ENCODE measurements at regions not wholly inside any gene's neighbourhood (a gene's known extent, or its start where the extent isn't known, plus 50 kb on each side); places are given as distances from the start of the nearest gene placed in this dataset.

GRCh38 chrX:106479920-106480319 lies 131.9 kb upstream of the RADX start:
- no peaks in the 10 kb centered on the region for H3K4me1 ChIP-seq (ENCODE audit: control insufficient read depth in 1 of 2, insufficient read depth in 2 of 2, low read length in 2 of 2)
- ATAC-seq = no peak
- POLR2A ChIA-PET = no interaction called here
- H3K36me3 ChIP-seq (ENCODE audit: control insufficient read depth in 1 of 2, insufficient read depth in 2 of 2, low read length in 2 of 2) = no peaks in the 10 kb centered on the region
- intact Hi-C loops (cut with micrococcal nuclease) = loop anchor here (5.0 kb wide), 1 partner anchor 272 kb away; no protein-coding TSS in a partner anchor
- RAD21 ChIA-PET (ENCODE audit: low non-redundant PET in 1 of 2, low total read pairs in 2 of 2, uncharacterized antibody in 2 of 2, unreplicated experiment in 2 of 2) = no interaction called here
- CTCF ChIA-PET = no interaction called here
- no peaks in the 10 kb centered on the region for H4K20me1 ChIP-seq (ENCODE audit: insufficient read depth)
- H3K9me3 ChIP-seq (ENCODE audit: control insufficient read depth in 1 of 2, insufficient read depth in 1 of 2, low read depth in 1 of 2, low read length in 2 of 2) = no peaks in the 10 kb centered on the region
- no peaks in the 10 kb centered on the region for H3K79me2 ChIP-seq (ENCODE audit: insufficient read depth, low read length)
- H3K27ac ChIP-seq (ENCODE audit: low read depth, low read length) = no peak overlapping the region
- H3K4me3 ChIP-seq (replicated peaks in 1 of 2; ENCODE audit: low read depth in 1 of 2, low read length in 2 of 2) = no peak overlapping the region
- no peak for DNase-seq (ENCODE audit: low read depth, low spot score)
- TF ChIP-seq SRF (IDR thresholded peaks at IDR 0.05; ENCODE audit: low read depth) = no peak
- no peak for TF ChIP-seq CBX3 (IDR thresholded peaks at IDR 0.05; ENCODE audit: low read depth)
- TF ChIP-seq ZFX (IDR thresholded peaks at IDR 0.05) = no peak
- no peak for TF ChIP-seq TCF7L2 (IDR thresholded peaks at IDR 0.05; ENCODE audit: borderline replicate concordance, extremely low read depth, insufficient read depth, insufficient read length)
- no peak for TF ChIP-seq SP1 (IDR thresholded peaks at IDR 0.05; ENCODE audit: low read depth)
- TF ChIP-seq CTCF (IDR thresholded peaks at IDR 0.05 in 2 of 3, conservative IDR thresholded peaks at IDR 0.05 in 1 of 3; ENCODE audit: borderline replicate concordance in 1 of 3, insufficient read depth in 1 of 3, low read depth in 2 of 3, low read length in 2 of 3) = no peak
- TF ChIP-seq EGR1 (IDR thresholded peaks at IDR 0.05; ENCODE audit: low read depth) = no peak
- no peak for TF ChIP-seq SIN3A (IDR thresholded peaks at IDR 0.05; ENCODE audit: low read depth)
- no peak for TF ChIP-seq ELF1 (IDR thresholded peaks at IDR 0.05; ENCODE audit: borderline replicate concordance, low read depth)
- no peak for TF ChIP-seq REST (IDR thresholded peaks at IDR 0.05; ENCODE audit: low read depth)
- no peak for TF ChIP-seq POLR2A (IDR thresholded peaks at IDR 0.05; ENCODE audit: borderline replicate concordance, extremely low read depth, insufficient read depth, insufficient read length)
- TF ChIP-seq EZH2phosphoT487 (IDR thresholded peaks at IDR 0.05; ENCODE audit: borderline replicate concordance) = no peak
- no peak for TF ChIP-seq EZH2 (IDR thresholded peaks at IDR 0.05)
- no peak for TF ChIP-seq JUND (IDR thresholded peaks at IDR 0.05)
- TF ChIP-seq RAD21 (IDR thresholded peaks at IDR 0.05; ENCODE audit: low read depth) = no peak
- no peak for TF ChIP-seq MAX (IDR thresholded peaks at IDR 0.05)
- no peak for TF ChIP-seq CEBPB (IDR thresholded peaks at IDR 0.05; ENCODE audit: low read depth)
- H3K4me2 ChIP-seq (ENCODE audit: low read length) = no peak overlapping the region
- no TSS peak for BruUV-seq (replicated peaks)
- no peaks in the 10 kb centered on the region for H3K27me3 ChIP-seq (ENCODE audit: insufficient read depth, low read length)
- H3K9ac ChIP-seq (ENCODE audit: low read length) = no peak overlapping the region
- no peaks in the 10 kb centered on the region for H3K9me2 ChIP-seq (ENCODE audit: insufficient read depth)
- H2AFZ ChIP-seq (ENCODE audit: low read depth, low read length, poor library complexity, severe bottlenecking) = no peak overlapping the region
